Neural crest cell (in vitro differentiated cells): ENCODE measurements at regions not wholly inside any gene's neighbourhood (a gene's known extent, or its start where the extent isn't known, plus 50 kb on each side); places are given as distances from the start of the nearest gene placed in this dataset.

Experiments
- DNase-seq: peaks from one replicate; pipeline ENCODE4 v3.0.0; 2021; ENCODE audit warnings: low read depth, mixed read lengths, low spot score
- H3K27ac Mint-ChIP-seq: one replicate; pipeline ENCODE4 v1.8.0; 2021; ENCODE audit warnings: mild to moderate bottlenecking, mixed read lengths; ENCODE audit not compliant: unreplicated experiment
- H3K27me3 Mint-ChIP-seq: 2 replicates; pipeline ENCODE4 v1.8.0; 2021; ENCODE audit warnings: low read depth, mild to moderate bottlenecking, mixed read lengths
- H3K36me3 Mint-ChIP-seq: 2 replicates; pipeline ENCODE4 v1.8.0; 2021; ENCODE audit warnings: low read depth, mild to moderate bottlenecking, mixed read lengths
- H3K4me1 Mint-ChIP-seq: 2 replicates; pipeline ENCODE4 v1.8.0; 2021; ENCODE audit warnings: mixed read lengths
- H3K4me3 Mint-ChIP-seq: one replicate; pipeline ENCODE4 v1.8.0; 2021; ENCODE audit warnings: mild to moderate bottlenecking, mixed read lengths
- H3K9me3 Mint-ChIP-seq: 2 replicates; pipeline ENCODE4 v1.8.0; 2021; ENCODE audit warnings: mixed read lengths
- CTCF ChIP-seq: fragments of 200-600 bp; sonication (generic); conservative IDR thresholded peaks from 2 replicates; pipeline ENCODE4 v1.5.0; 2021; ENCODE audit warnings: antibody characterized with exemption, mild to moderate bottlenecking

- no peak overlapping the region for H3K4me3 Mint-ChIP-seq
- TF ChIP-seq CTCF = no peak
- H3K4me1 Mint-ChIP-seq = peaks cover 10% of the 10 kb centered on the region
Observed at GRCh38 chr18:76230791-76231190, 264.3 kb downstream of the ZNF516 start.

GRCh38 chr18:76228716-76229115 lies 266.3 kb downstream of the ZNF516 start:
- DNase-seq = no peak
- Mint-ChIP-seq H3K4me1 (peaks cover 4% of the 10 kb centered on the region), H3K4me3 (no peak overlapping the region), H3K36me3 (no peaks in the 10 kb centered on the region), H3K27me3 (no peaks in the 10 kb centered on the region), H3K27ac (no peak overlapping the region), H3K9me3 (no peaks in the 10 kb centered on the region)
- no peak for TF ChIP-seq CTCF

More at GRCh38 chr18:76230791-76231190, 264.3 kb downstream of the ZNF516 start:
- Mint-ChIP-seq H3K9me3 (peaks cover 4% of the 10 kb centered on the region), H3K27me3 (no peaks in the 10 kb centered on the region), H3K27ac (peak overlapping the region; percentile 67), H3K36me3 (no peaks in the 10 kb centered on the region)
- no peak for DNase-seq

GRCh38 chr18:76227759-76228158 lies 267.3 kb downstream of the ZNF516 start:
- no peak overlapping the region for H3K27ac Mint-ChIP-seq
- peaks cover 4% of the 10 kb centered on the region for H3K4me1 Mint-ChIP-seq
- no peaks in the 10 kb centered on the region for H3K36me3 Mint-ChIP-seq
- no peak overlapping the region for H3K4me3 Mint-ChIP-seq
- H3K9me3 Mint-ChIP-seq = no peaks in the 10 kb centered on the region
- no peaks in the 10 kb centered on the region for H3K27me3 Mint-ChIP-seq
- no peak for TF ChIP-seq CTCF
- DNase-seq = no peak

GRCh38 chr18:76223403-76223802 lies 271.6 kb downstream of the ZNF516 start:
- H3K9me3 Mint-ChIP-seq = no peaks in the 10 kb centered on the region
- TF ChIP-seq CTCF = no peak
- DNase-seq = no peak
- no peaks in the 10 kb centered on the region for H3K27me3 Mint-ChIP-seq
- H3K27ac Mint-ChIP-seq = no peak overlapping the region
- H3K4me1 Mint-ChIP-seq = no peaks in the 10 kb centered on the region
- no peaks in the 10 kb centered on the region for H3K36me3 Mint-ChIP-seq
- no peak overlapping the region for H3K4me3 Mint-ChIP-seq

GRCh38 chr18:76219023-76219422 lies 276.0 kb downstream of the ZNF516 start:
- peaks cover 3% of the 10 kb centered on the region for H3K36me3 Mint-ChIP-seq
- H3K27ac Mint-ChIP-seq = peak overlapping the region; percentile 3
- no peak for DNase-seq
- H3K4me1 Mint-ChIP-seq = peaks cover 9% of the 10 kb centered on the region
- H3K27me3 Mint-ChIP-seq = no peaks in the 10 kb centered on the region
- H3K9me3 Mint-ChIP-seq = peaks cover 3% of the 10 kb centered on the region
- no peak overlapping the region for H3K4me3 Mint-ChIP-seq
- TF ChIP-seq CTCF = no peak

- Mint-ChIP-seq H3K27ac (no peak overlapping the region), H3K9me3 (peaks cover 3% of the 10 kb centered on the region), H3K4me3 (no peak overlapping the region), H3K4me1 (peaks cover 37% of the 10 kb centered on the region), H3K27me3 (no peaks in the 10 kb centered on the region), H3K36me3 (peaks cover 3% of the 10 kb centered on the region)
- no peak for TF ChIP-seq CTCF
- DNase-seq = no peak
Observed at GRCh38 chr18:76216096-76216495, 278.9 kb downstream of the ZNF516 start.
